NCI-H2171 (cell line): ENCODE measurements at regions not wholly inside any gene's neighbourhood (a gene's known extent, or its start where the extent isn't known, plus 50 kb on each side); places are given as distances from the start of the nearest gene placed in this dataset.

Experiments
- DNase-seq: peaks from one replicate; lab custom pipeline; 2025; lab: John Stamatoyannopoulos, UW

DNA sequence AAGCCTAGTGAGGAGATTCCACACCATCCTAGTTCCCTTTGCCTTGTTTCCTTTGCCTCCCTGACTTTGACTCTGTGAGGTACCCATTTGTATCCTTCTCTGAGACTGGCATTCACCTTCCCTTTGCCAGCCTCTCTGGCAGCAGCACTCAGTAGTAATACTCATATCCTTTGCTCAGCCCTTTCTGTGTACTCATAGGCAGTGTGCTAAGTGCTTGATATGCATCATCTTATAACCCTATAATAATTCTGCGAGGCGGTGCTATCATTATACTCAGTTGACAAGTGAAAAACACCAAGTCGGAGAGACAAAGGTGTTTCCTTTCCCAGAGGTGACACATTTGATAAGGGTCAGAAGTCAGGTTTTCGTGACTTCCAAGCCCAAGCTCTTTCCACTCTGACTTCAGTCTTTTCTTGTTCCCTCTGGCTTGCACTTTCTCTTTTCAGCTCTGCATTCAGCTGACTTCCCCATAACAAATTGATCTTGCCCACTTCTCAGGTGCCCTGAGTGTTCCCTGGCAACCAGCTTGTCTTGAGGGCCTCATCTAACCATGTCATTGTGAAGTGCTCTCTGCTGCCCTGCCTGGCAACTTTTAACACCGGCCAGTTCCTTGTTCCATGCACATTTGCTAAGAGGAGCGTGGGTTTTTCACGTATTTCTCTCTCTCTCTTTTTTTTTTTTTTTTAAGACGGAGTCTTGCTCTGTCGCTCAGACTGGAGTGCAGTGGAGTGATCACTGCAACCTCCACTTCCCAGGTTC, 94.5 kb upstream of the UPP2 start:
- no peak for DNase-seq

DNA sequence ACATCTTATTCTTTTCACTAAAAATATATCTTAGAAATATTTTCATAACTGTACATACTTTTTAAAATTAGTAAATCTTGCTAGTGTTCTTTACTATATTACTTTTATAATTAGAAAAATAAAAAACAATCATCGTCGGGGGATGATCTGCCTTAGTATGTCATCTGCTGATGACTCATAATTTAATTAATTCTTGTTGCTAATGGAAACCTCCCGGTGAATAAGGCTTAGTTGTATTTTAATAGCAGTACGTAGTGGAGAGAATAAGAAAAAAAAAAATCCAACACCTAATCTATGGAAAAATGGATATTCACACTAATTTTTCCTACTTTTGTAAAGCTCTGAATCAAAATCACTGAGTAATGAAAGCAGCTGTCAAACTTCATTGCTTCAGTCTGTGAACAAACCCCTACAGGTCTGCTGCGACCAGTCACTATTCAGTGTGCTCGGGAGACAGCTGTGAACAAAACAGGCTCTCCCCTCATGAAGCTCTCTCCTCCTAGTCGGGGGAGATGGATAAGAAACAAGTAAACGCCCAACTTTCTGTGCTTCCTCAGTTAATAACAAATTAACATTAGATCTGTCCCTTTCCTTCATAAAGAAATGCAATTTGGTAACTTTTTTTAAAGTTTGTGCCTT, 97.4 kb upstream of the UPP2 start:
- no peak for DNase-seq

DNA sequence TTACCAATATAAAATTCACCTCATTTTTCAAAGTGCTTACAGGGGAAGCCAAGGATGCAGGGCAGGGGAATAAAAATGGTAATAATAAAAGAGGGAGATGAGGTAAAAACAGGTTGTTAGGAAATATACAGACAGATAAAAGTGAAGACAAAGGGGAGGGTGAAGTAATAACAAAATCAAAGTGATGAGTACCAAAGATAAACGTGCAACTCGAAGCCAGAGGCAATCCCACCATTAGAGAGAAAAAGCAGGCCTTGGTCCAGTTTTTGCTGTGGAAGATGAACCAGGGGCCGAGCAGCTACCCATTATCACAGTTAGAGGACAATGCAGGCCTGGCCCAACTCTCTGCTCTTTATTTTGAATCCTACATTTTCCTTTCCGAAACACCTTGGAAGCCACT, 99.6 kb upstream of the UPP2 start:
- no peak for DNase-seq

DNA sequence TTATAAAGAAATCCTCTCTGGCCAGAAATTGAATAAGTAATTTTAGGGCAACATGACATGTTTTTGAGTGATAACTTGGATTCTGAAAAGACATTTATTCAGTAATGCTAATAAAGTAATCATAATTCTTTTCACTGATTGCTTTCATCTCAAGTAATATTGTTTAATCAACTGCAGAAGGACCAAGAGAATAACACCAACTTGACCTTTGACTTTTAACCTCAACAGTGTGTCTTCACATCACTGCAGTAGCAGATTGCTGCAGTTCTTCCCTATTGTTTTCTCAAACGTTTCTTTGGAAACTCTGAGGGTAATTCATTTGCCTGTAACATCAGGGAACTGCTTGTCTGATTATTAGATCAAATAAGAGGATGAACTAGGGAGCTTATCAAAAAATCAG, 104.9 kb upstream of the UPP2 start:
- no peak for DNase-seq

DNA sequence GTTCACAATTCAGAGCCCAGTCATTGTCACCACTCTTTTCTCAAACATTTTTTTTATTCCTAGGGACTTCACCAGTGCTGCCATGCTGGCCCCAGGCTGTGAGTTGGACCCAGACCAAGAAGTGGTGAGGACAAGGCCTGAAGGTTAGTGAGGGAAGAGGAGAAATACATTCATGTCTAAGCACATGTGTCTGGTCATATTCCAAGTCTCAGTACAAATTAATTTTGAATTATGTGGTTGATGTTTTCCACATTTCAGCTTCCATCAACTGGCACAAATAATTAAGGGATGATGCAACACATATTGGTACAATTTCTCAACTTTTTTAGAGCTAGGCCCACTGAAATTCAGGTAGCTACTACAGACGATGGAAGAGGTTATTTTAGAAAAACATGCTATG, 106.6 kb upstream of the UPP2 start:
- DNase-seq = no peak

DNA sequence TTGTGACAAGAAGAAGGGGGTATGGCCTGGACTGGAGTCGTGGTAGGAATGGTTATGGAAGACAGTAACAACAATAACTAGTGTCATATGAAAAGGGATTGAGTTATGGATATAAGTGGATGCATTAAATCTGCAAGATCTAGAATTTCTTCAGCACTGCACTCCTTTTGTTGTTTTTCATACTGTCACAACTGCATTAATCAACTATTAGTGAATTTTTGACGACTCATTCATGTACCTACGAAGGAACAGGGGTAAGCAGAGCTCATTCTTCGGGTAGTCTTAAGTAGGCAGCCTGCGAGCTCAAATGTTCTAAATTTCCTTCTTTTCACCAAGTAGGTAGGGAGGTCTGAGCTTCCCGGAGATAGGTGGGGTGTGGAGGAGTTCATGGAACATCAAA, 109.7 kb upstream of the UPP2 start:
- no peak for DNase-seq

DNA sequence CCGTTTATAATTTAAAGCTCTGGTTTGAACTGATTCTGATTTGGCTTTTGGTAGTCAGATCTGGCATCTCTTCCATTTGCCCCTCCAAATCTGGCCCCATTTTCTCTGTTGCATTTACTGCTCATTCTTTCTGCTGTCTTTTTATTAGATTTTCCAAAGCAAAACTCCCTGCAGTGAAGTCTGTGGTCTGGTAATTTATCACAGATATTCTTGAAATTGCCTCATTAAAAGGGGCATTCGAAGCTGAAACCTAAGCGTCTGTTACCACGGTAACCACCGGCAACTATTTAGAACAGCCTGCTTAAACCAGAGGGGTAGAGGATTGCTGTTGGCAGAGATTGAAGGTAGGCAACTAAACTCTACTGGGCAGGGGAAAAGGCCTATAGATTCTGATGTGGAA, 111.5 kb upstream of the UPP2 start:
- peak; percentile 17 for DNase-seq

DNA sequence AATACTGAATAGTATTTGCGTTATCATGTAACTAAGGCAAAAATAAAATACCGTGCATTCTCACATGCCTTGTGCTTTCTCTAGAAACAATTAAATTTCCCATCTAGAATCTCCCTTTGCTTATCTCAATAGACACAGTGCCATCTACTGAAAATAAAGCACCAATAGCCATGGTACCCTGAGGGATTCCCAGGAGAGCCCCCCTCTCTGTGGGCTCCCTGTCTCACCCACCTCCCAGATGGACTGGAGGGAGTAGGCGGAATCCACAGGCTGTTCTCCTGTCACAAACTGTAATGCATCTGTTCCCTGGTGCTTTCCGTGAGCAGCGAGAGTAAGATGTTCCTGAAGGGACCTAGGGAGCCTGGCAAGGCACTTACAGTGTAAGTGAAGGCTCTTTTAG, 112.4 kb upstream of the UPP2 start:
- DNase-seq = peak; percentile 79

DNA sequence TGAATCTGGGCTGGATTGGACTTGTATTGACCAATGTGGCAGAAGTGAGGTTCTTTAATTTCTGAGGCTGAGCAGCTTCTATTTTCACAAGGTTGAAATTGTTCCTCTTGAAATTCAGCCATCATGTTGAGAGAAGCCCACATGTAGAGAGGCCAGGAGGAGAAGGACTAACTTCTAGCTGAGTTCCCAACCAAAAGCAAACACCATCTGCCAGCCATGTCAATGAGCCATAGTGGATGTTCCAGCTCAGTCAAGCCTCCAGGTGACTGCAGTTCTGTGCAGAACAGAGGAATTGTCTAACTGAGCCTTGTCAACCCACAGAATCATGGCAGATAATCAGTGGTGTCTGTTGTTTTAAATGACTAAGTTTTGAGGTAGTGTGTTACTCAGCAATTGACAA, 110.6 kb upstream of the ACVR1 start:
- DNase-seq = no peak

DNA sequence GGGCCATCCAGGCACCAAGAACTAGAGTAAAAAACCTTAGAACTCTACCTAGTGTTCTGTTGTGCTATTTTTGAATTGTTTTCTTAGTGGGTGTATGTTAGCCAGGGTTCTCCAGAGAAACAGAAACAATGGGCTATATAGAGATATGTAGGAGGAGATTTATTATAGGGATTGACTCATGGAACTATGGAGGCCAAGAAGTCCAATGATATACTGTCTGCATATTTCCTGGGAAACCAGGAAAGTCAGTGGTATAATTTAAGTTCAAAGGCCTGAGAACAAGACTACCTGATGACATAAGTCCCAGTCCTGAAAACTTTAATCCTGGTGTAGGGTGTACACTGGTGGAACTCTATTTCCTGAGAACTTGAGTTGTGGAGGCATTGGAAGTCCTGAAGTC, 108.7 kb upstream of the ACVR1 start:
- DNase-seq = no peak

DNA sequence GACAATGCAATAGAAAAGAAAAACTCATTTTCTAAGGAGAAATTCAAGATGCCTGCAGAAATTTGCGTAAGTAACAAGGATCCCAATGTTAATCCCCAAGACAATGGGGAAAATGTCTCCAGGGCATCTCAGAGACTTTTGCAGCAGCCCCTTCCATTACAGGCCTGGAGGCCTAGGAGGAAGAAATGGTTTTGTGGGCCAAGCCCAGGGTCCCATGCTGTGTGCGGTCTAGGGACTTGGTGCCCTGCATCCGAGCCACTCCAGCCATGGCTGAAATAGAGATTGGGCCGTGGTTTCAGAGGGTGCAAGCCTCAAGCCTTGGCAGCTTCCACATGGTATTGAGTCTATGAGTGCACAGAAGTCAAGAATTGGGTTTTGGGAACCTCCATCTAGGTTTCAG, 103.9 kb upstream of the ACVR1 start:
- no peak for DNase-seq

DNA sequence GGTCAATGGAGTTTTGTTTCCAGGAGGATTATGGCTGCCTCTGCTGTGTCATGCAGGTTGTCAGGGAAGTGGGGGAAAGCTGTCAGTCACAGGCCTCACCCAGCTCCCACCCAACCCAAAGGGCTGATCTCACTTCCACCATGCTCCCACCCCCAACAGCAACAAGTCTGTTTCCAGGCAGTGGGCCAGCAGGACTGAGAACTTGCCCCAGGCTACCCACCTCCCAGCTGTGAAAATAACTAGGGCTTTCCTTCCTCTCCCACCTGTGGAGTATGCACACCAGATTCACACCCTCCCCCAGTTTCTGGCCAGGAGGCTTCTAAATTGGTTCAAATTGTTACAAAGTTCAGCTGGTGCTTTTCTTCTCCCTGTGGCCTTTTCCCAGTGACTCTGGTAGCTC, 95.6 kb upstream of the ACVR1 start:
- DNase-seq = no peak

DNA sequence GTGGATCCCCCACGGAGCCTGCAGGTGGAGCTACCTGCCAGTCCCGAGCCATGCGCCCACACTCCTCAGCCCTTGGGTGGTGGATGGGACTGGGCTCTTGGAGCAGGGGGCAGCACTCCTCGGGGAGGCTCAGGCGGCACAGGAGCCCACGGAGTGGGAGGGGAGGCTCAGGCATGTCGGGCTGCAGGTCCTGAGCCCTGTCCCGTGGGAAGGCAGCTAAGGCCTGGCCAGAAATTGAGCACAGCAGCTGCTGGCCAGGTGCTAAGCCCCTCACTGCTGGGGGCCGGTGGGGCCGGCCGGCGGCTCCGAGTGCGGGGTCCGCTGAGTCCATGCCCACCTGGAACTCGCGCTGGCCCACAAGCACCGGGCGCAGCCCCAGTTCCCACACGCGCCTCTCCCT, 91.7 kb upstream of the ACVR1 start:
- no peak for DNase-seq

DNA sequence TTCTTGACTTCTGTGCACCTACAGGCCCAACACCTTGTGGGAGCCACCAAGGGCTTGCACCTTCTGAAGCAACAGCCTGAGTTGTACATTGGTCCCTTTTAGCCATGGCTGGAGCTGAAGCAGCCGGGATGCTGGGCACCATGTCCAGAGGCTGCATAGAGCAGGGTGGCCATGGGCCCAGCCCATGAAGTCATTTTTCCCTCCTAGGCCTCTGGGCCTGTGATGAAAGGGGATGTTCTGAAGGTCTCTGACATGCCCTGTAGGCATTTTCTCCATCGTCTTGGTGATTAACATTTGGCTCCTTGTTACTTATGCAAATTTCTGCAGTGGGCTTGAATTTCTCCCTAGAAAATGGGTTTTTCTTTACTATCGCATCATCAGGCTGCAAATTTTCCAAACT, 83.1 kb upstream of the ACVR1 start:
- DNase-seq = no peak

DNA sequence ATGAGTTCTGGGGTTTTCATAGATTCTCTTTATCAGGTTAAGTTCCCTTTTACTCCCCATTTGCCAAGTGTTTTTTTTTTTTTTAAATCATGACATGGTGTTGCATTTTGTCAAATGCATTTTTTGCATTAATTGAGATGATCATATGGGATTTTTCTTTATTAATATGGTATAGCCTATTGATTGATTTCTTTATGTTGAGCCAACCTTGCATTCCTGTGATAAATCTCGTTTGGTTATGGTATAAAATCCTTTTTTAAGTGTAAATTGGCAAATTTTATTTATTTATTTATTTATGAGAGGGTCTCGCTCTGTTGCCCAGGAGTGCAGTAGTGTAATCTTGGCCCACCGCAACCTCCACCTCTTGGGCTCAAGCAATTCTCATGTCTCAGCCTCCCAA, 81.5 kb upstream of the ACVR1 start:
- no peak for DNase-seq

DNA sequence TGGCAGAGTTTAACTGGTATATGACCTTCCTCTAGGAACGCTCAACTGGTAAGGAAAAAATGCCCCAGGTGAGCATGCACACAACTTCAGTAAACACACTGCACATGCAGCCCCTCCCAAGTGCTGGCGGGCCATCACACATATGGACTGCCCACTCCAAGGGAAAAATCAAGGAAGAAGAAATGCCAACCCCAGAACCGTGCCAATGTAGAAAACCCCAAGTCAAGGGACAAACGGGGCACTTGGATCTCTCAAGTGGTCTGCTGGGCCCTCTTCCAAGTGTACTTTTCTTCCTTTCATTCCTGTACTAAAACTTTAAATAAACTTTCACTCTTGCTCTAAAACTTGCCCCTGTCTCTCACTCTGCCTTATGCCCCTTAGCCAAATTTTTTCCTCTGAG, 76.4 kb upstream of the ACVR1 start:
- no peak for DNase-seq

DNA sequence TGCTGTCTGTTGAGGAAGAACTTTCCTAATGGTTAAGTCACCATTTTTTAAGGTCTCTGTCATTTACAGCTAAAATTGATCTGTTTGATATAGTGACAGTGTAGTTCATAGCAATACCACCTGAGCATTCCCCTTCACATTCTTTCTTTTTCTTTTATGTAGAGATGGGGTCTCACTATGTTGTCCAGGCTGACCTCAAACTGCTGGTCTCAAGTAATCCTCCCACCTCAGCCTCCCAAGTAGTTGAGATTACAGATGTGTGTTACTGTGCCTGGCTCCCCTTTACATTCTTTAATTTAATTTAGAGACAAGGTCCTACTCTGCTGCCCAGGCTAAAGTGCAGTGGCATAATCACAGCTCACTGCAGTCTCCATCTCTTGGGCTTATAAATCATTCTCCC, 72.7 kb upstream of the ACVR1 start:
- no peak for DNase-seq

DNA sequence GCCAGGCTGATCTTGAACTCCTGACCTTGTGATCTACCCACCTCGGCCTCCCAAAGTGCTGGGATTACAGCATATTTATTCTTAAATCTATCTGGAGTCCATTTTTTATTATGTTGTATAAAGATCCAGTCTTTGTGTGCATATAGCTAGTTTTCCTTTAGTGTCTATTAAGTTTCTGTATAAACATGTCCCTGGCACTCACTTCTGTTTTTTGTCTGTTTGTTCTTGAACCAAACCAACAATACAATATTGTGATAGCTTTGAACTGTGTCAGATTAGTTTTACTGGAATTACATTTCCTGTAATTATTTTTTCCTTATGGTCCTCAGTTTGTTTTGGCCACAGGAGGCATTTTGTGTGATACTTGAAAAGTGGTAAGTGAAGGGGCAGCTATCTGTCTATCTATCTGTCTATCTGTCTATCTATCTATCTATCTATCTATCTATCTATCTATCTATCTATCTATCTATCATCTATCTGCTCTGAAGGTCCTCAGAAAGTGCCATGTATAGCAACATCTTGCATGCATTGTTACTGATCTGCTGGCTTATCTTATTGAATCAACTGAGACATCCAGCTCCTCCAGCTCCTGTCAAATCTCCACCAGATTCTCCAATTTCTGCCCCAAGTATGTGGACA, 70.9 kb upstream of the ACVR1 start:
- DNase-seq = no peak

DNA sequence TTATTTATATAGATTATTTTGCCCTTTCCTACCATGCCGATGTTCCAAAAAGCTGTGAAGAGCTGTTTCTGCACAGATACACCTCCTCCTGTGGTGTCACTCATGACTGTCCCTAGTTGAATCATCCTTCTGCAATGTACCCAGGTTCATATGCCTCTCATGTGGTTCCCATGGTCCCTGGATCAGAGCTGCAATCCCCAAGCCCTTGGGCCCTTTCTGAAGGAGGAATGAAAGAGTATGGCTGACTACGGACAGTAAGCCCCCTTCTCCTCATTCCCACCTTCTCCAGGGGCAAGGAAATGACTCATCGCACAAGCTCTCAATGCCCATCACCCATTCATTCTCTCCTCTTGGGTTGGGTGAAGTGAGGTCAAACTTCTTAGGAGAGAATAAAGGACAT, 63.9 kb upstream of the ACVR1 start:
- DNase-seq = no peak

DNA sequence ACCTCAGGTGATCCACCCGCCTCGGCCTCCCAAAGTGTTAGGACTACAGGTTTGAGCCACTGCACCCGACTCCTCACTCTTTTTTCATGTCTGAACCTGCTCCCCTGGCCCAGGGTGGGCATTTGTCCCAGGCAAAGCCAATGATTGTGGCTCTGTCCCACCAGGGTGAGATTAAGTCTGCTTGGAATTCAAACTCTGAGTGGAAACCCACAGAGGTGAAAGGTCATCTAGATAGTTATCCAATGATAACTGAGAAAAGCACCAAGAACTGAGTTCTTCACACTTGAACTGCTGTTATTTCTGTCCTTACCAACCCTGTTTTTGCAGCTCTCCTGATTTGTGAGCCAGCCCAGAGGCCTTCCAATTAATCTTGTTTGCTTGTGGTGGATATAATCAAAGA, 62.4 kb upstream of the ACVR1 start:
- DNase-seq = no peak

DNA sequence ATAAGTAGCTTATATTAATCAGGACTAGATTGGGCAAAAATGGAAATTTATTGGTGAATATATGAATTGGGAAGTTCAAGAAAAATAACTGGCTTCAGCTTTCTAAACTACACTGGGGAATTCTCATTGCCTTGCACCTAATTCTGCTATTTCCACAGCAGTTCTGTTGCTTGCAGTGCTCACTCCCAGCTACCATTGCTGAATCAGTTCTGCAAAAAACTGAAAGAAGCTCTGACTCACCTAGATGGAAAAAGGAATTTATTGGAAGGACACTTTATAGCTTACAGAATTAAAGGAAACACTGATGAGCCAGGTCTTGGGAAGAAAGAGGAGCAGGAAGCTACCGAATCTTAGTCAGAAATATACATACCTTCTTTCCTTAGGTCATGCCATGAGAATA, 60.3 kb upstream of the ACVR1 start:
- no peak for DNase-seq

DNA sequence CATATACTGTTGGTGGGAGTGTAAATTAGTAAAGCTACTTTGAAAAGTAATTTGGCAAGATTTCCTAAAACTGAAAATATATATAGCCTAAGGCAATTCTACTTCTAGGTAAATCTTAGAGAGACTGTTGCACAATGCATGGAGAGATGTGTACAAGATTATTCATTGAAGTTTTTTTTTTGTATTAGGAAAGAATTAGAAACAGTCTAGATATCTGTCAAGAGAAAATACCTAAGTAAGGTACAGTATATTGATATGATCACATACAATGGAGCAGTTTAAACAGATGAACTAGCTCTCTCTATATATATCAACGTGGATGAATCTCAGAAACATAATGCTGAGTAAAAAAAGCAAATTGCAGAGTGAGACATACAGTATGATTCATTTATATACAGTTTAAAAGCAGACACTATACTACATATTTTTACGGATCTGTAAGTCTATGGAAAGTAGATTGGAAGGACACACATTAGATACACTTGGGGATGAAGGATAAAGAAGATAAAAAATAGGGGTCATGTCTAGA, 59.3 kb upstream of the ACVR1 start:
- DNase-seq = no peak

DNA sequence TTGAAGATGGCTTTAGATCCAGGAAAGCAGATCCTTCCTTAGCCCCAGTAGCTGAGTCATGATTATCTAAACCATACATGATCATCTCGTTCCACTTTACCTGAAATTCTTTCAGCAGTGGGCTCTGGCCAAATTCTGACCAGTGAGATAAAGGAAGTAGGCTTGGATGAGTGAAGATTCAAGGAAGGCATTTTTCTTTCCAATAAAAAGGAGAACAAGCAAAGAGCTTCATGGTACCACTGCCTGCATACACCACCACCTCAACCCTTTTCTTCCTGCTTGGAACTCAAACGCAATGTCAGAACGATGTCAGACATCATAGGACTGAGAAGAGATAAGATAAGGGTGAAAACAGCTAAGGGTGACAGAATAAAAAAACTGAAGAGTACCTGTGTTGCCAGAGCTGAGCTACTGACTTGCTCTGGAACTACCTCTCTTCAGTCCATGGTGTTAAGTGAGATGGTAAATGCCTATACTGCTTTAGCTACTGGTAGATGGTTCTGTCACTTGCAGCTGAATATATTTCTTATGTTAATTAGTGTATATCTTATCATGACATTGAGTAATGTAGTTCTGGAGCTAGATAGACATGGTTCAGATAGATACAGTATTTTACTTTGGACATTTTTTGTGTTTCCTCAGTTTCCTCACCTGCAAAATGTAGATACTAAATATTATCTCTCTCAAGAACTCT, 58.7 kb upstream of the ACVR1 start:
- no peak for DNase-seq
